ENCODE measurements at regions not wholly inside any gene's neighbourhood (a gene's known extent, or its start where the extent isn't known, plus 50 kb on each side); places are given as distances from the start of the nearest gene placed in this dataset.
"Not testable (repeated sequence)": the region's sequence is repeated elsewhere in the genome, so short reads cannot be mapped to it uniquely, and the experiment has no call there.

DNA sequence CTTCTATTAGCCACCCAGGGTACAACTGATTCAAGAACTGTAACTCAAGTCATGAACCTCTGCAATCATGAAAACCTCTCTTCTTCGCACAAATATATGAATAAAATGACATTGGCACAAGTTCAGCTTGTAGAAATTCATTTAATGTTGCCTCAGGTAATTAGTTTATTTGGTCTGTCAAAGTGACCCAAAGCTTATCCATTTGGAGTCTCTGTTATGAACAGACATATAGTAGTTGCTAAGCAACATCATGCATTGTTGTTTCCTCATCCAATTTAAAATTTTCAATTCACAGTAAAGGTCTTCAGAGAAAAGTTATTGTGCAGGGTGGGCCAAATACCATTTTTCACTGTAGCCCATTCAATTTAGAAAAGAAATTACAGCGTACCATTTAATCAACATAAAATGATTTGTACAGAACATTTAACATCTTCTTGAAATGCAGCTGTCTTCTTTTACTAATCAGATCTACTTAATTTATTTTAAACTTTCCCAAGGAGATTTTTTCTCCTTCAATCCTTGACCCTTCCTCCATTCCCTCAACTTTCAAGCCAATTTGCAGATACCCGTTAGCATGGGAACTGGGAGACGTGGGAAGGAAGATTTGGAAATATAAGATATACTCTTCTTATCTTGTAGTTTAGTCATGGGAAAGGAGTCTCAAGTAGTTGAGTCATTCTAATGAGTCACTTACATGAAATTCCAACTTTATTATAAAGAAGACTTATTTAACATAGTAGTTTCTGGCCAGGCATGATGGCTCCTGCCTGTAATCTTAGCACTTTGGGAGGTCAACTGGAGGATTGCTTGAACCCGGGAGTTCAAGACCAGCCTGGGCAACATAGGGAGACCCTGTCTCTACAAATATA lies 231.3 kb downstream of the ATPSCKMT start:
- DNase-seq (ENCODE audit: extremely low read depth, low read depth), result peak; percentile 60
- TF ChIP-seq CTCF (IDR thresholded peaks at IDR 0.05; ENCODE audit: low read depth, low read length), result no peak

GRCh38 chr5:10017786-10018185 lies 231.9 kb downstream of the ATPSCKMT start:
- no peak for DNase-seq (ENCODE audit: extremely low read depth, low read depth)
- no peak for TF ChIP-seq CTCF (IDR thresholded peaks at IDR 0.05; ENCODE audit: low read depth, low read length)

- not testable (repeated sequence) for DNase-seq (ENCODE audit: extremely low read depth, low read depth)
Observed at GRCh38 chr5:10016559-10016958, 233.1 kb downstream of the ATPSCKMT start.

GRCh38 chr5:10015681-10016080 lies 234.0 kb downstream of the ATPSCKMT start:
- not testable (repeated sequence) for DNase-seq (ENCODE audit: extremely low read depth, low read depth)

DNA sequence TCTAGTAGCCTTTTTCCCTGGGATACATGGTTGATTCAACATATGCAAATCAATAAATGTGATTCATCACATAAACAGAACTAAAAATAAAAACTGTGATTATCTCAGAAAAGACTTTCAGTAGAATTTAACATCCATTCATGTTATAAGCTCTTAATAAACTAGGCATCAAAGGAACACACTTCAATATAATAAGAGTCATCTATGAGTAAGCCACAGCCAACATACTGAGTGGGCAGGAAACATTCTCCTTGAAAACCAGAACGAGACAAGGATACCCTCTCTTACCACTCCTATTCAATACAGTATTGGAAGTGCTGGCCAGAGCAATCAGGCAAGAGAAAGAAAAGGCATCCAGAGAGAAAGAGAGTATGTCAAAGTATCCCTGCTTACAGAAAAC lies 239.9 kb downstream of the ATPSCKMT start:
- no peak for DNase-seq (ENCODE audit: extremely low read depth, low read depth)
- TF ChIP-seq CTCF (IDR thresholded peaks at IDR 0.05; ENCODE audit: low read depth, low read length), result no peak

DNA sequence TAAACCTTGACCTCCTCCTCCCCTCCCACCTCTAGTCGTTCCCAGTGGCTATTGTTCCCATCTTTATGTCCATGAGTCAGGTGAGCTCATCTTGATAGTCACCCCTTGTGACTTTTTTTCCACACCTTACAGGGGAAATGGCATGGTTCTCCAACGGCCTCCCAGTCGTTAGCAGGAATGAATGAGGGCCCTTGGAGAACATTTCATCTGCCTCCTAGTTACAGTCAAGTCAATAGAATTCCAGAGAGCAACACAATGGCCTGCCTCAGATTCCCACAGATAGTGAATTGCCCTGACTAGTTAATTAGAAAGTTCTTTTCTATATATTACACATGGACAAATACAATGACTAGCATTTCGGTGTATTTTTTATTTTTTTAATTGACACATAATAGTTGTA lies 262.6 kb downstream of the ATPSCKMT start:
- no peak for DNase-seq (ENCODE audit: extremely low read depth, low read depth)
- TF ChIP-seq CTCF (IDR thresholded peaks at IDR 0.05; ENCODE audit: low read depth, low read length), result no peak

DNA sequence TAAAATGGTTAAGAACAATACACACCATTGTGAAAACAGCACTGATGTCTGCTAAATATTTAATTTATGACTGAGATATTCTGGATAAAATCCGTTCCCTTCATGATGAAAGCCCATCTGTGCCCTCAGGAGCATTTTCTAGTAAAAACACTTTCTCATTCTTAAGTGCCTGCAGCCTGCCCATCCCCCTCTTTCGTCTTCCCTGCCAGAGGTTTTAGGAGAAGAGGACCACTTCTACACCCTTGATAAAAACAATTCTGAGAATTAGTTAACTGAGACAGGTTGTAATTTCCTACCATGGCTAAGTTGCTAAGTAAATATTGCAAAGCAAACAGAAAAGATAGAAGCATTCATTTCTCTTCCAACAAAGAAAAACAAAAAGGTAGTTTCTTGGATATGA lies 272.6 kb downstream of the ATPSCKMT start:
- no peak for TF ChIP-seq CTCF (IDR thresholded peaks at IDR 0.05; ENCODE audit: low read depth, low read length)
- no peak for DNase-seq (ENCODE audit: extremely low read depth, low read depth)

DNA sequence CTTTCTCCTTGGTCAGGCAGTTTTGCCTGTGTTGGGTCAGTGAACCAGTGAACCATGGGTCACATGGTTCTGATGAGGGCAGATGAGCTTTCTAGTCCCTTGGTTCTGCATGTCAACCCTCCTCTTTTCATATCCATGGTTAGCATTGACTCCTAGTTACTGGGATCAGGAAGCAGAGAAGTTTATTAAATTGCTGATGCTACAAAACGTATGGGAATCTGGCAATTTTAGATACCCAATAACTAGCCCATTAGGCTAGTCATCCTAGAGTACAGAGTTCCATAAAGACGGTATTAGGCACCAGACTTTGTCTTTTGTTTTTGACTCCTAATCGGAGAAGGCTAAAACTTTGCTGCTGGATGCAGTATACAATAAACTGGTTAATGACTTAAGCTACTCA lies 273.1 kb downstream of the ATPSCKMT start:
- DNase-seq (ENCODE audit: extremely low read depth, low read depth), result no peak
- TF ChIP-seq CTCF (IDR thresholded peaks at IDR 0.05; ENCODE audit: low read depth, low read length), result no peak
